Immature natural killer cell (primary cell): ENCODE measurements at regions not wholly inside any gene's neighbourhood (a gene's known extent, or its start where the extent isn't known, plus 50 kb on each side); places are given as distances from the start of the nearest gene placed in this dataset.
"Not testable (repeated sequence)": the region's sequence is repeated elsewhere in the genome, so short reads cannot be mapped to it uniquely, and the experiment has no call there.

Source experiments
- DNase-seq, 3 donors: peaks; one replicate each; pipeline ENCODE4 v3.0.0; 2022; ENCODE audit warnings: mixed read lengths in 1 of 3
- H3K27ac Mint-ChIP-seq, 6 donors: one replicate each; pipeline ENCODE4 v1.8.0; 2020; ENCODE audit warnings: mixed read lengths in 6 of 6, mild to moderate bottlenecking in 5 of 6, inconsistent platforms in 4 of 6, moderate library complexity in 3 of 6
- H3K27me3 Mint-ChIP-seq, 3 donors: one replicate each; pipeline ENCODE4 v1.8.0; 2020 to 2021; ENCODE audit warnings: low read depth in 3 of 3, mild to moderate bottlenecking in 3 of 3, mixed read lengths in 3 of 3, moderate library complexity in 3 of 3, inconsistent platforms in 1 of 3
- H3K36me3 Mint-ChIP-seq, 3 donors: one replicate each; pipeline ENCODE4 v1.8.0; 2020; ENCODE audit warnings: mixed read lengths in 3 of 3, inconsistent platforms in 2 of 3, mild to moderate bottlenecking in 2 of 3
- H3K4me1 Mint-ChIP-seq, 2 donors: one replicate each; pipeline ENCODE4 v1.8.0; 2020; ENCODE audit warnings: inconsistent platforms in 2 of 2, mild to moderate bottlenecking in 2 of 2, mixed read lengths in 2 of 2, moderate library complexity in 1 of 2
- H3K4me3 Mint-ChIP-seq, 5 donors: one replicate each; pipeline ENCODE4 v1.8.0; 2020; ENCODE audit warnings: mild to moderate bottlenecking in 5 of 5, mixed read lengths in 5 of 5, inconsistent platforms in 3 of 5, moderate library complexity in 3 of 5
- H3K9me3 Mint-ChIP-seq, 6 donors: one replicate each; pipeline ENCODE4 v1.8.0; 2020; ENCODE audit warnings: mild to moderate bottlenecking in 6 of 6, mixed read lengths in 6 of 6, inconsistent platforms in 4 of 6, moderate library complexity in 3 of 6

DNA sequence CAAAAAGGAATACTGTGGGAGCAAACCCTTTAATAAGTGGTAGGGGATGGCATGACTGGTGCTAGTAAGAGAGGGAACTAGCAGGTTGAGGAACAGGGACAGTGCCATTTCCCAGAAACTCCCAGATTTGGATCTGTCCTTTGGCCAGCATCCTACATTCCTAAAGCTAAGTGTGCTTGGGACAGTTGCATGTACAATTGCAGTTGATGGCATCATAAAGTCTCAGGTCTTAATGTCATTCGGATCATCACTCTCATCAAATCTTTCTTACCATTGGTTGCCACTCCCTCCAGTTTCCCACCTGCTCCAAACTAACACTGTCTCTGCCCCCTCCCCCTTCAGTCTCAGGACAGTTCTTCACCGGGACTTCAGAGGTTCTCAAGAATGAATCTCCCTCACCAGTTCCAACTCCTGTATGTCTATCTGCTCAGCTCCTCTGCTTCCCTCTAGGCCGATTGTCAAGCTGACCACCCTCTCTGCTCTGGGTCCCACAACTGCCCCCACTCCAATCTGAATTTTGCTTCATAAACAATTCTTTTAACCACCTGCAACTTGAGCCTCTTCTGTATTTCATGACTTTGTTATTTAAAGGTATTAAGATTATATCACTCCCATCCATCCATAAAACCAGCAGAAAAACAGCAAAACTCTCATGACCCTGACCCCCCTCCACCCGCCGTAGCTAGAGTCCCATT, 260.8 kb downstream of the CGGBP1 start:
- Mint-ChIP-seq H3K4me3 (no peak overlapping the region), H3K27ac (no peak overlapping the region), H3K4me1 (peaks cover 13 to 38% of the 10 kb centered on the region in 2 donors), H3K27me3 (peaks cover 2 to 21% (median 14%) of the 10 kb centered on the region in 3 donors), H3K36me3 (no peaks in the 10 kb centered on the region), H3K9me3 (peaks cover 0 to 9% (median 0%) of the 10 kb centered on the region in 6 donors)
- no peak for DNase-seq

GRCh38 chr3:87796843-87797185, 262.0 kb downstream of the CGGBP1 start:
- Mint-ChIP-seq H3K4me3 (peak overlapping the region in 3 of 5 donors; percentile 7 to 44 (median 21)), H3K27me3 (peaks cover 7 to 24% (median 21%) of the 10 kb centered on the region in 3 donors)

DNA sequence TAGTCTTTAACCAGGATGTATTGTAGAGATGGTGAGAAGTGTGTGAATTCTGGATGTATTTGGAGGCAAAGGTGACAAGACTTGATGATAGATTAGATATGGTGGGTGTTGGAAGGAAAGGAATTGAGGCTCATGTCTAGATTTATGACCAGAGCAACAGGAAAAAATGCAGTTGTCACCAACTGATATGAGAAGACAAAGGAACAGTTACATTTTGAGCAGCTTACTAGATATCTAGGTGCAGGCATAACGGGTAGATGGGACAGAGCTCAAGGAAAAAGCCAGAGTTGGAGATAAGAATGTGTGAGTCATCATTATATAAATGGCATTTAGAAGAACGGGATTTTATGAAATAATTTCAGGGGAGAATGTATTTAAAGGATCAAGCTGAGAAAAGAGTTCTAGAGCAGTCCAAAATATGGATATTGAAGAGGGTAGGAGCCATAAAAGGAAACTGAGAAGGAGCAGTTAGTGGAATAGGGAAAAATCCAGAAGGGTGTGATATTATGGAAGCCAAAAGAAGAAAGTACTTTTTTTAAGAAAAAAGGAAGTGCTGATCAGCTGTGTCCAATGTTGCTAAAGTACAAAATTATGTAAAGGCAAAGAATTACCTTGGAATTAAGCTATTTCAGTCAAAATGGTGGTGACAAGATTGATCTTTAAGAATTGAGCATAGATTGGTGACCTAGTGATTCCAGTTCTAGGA, 262.5 kb downstream of the CGGBP1 start:
- H3K4me1 Mint-ChIP-seq = peaks cover 17 to 51% of the 10 kb centered on the region in 2 donors
- H3K36me3 Mint-ChIP-seq = no peaks in the 10 kb centered on the region
- DNase-seq = no peak
- no peak overlapping the region for H3K27ac Mint-ChIP-seq
- H3K9me3 Mint-ChIP-seq = peaks cover 0 to 7% (median 0%) of the 10 kb centered on the region in 6 donors
- peak overlapping the region in 3 of 5 donors; percentile 0 to 52 (median 11) for H3K4me3 Mint-ChIP-seq
- H3K27me3 Mint-ChIP-seq = peaks cover 7 to 27% (median 21%) of the 10 kb centered on the region in 3 donors

More at GRCh38 chr3:87796843-87797185, 262.0 kb downstream of the CGGBP1 start:
- Mint-ChIP-seq H3K9me3 (peaks cover 0 to 9% (median 0%) of the 10 kb centered on the region in 6 donors), H3K36me3 (no peaks in the 10 kb centered on the region), H3K27ac (no peak overlapping the region), H3K4me1 (peaks cover 17 to 45% of the 10 kb centered on the region in 2 donors)
- no peak for DNase-seq

- Mint-ChIP-seq H3K4me3 (peak overlapping the region in 2 of 5 donors; percentile 11 to 52), H3K27me3 (peaks cover 10 to 30% (median 21%) of the 10 kb centered on the region in 3 donors), H3K36me3 (no peaks in the 10 kb centered on the region), H3K4me1 (peaks cover 17 to 51% of the 10 kb centered on the region in 2 donors), H3K27ac (no peak overlapping the region), H3K9me3 (peaks cover 0 to 7% (median 0%) of the 10 kb centered on the region in 6 donors)
- no peak for DNase-seq
Measured at GRCh38 chr3:87795701-87796100, 263.1 kb downstream of the CGGBP1 start.

GRCh38 chr3:87793337-87793877, 265.4 kb downstream of the CGGBP1 start:
- peak overlapping the region; percentile 56 to 77 (median 70) for H3K4me3 Mint-ChIP-seq
- peaks cover 12 to 29% (median 19%) of the 10 kb centered on the region in 3 donors for H3K27me3 Mint-ChIP-seq
- H3K9me3 Mint-ChIP-seq = peaks cover 0 to 6% (median 2%) of the 10 kb centered on the region in 6 donors
- DNase-seq = no peak
- H3K4me1 Mint-ChIP-seq = peaks cover 16 to 50% of the 10 kb centered on the region in 2 donors
- H3K36me3 Mint-ChIP-seq = no peaks in the 10 kb centered on the region
- no peak overlapping the region for H3K27ac Mint-ChIP-seq

- Mint-ChIP-seq H3K27me3 (peaks cover 15 to 29% (median 15%) of the 10 kb centered on the region in 3 donors), H3K27ac (no peak within 1 kb of the TSS), H3K4me1 (peaks cover 16 to 45% of the 10 kb centered on the region in 2 donors), H3K4me3 (peak within 1 kb of the TSS; percentile 67 to 84 (median 77)), H3K9me3 (peaks cover 0 to 5% (median 2%) of the 10 kb centered on the region in 6 donors), H3K36me3 (no peaks in the 10 kb centered on the region)
- peak in 1 of 3 donors; percentile 6 for DNase-seq
Measured at GRCh38 chr3:87792534-87793336, 266.1 kb downstream of the CGGBP1 start, which contains the start of gene HTR1F. TSS of gene HTR1F (plus strand) at chr3:87792706.

DNA sequence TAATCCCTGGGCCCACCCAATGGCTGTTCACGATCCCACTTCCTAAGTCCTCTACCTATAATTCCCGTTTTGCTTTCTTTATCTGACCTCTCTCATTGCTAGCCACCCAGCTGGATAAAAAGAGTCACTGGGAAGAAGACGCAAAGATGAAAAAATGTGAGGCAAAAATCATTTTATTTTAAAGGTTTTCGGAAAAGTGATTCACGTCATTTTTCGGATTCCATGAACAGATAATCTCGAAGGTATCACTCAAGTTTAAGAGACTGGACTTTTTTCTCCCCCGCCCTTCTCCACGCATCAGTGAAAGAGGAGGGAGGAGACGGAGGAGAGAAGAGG, 266.6 kb downstream of the CGGBP1 start:
- DNase-seq = no peak
- Mint-ChIP-seq H3K27me3 (peaks cover 15 to 29% (median 15%) of the 10 kb centered on the region in 3 donors), H3K36me3 (no peaks in the 10 kb centered on the region), H3K27ac (no peak overlapping the region), H3K9me3 (peaks cover 0 to 5% (median 2%) of the 10 kb centered on the region in 6 donors), H3K4me3 (peak overlapping the region; percentile 67 to 84 (median 77)), H3K4me1 (peaks cover 16 to 43% of the 10 kb centered on the region in 2 donors)

- H3K27ac Mint-ChIP-seq = no peak overlapping the region
- H3K4me1 Mint-ChIP-seq = peaks cover 16 to 36% of the 10 kb centered on the region in 2 donors
- peaks cover 0 to 5% (median 2%) of the 10 kb centered on the region in 6 donors for H3K9me3 Mint-ChIP-seq
- H3K36me3 Mint-ChIP-seq = no peaks in the 10 kb centered on the region
- DNase-seq = no peak
- peaks cover 15 to 29% (median 15%) of the 10 kb centered on the region in 3 donors for H3K27me3 Mint-ChIP-seq
- H3K4me3 Mint-ChIP-seq = peak overlapping the region in 1 of 5 donors; percentile 70
Measured at GRCh38 chr3:87791248-87792027, 267.4 kb downstream of the CGGBP1 start.

GRCh38 chr3:87789049-87789448, 269.8 kb downstream of the CGGBP1 start:
- DNase-seq, H3K36me3 Mint-ChIP-seq, H3K27ac Mint-ChIP-seq, H3K4me3 Mint-ChIP-seq, H3K9me3 Mint-ChIP-seq: not testable (repeated sequence)
- Mint-ChIP-seq H3K27me3 (peaks cover 13 to 15% (median 15%) of the 10 kb centered on the region in 3 donors), H3K4me1 (peaks cover 9 to 21% of the 10 kb centered on the region in 2 donors)

DNA sequence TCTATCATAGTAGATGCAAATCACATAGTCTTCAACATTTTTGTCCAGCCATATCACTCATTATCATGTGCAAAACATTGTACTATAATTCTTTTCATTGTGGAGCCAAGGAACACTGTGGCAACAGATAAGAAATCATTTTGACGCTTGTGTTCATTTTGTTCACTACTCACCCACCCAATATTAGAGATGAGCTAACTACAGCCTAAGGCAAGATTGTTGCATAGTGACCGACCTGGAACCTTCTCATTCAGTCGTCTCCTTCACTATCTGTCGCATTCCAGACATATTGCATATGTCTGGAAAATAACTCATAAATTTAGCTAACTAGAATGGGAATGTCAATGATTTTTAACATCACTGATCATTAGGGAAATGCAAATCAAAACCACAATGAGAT, 270.3 kb downstream of the CGGBP1 start:
- Mint-ChIP-seq H3K4me1 (peaks cover 8 to 18% of the 10 kb centered on the region in 2 donors), H3K4me3 (no peak overlapping the region), H3K27me3 (peaks cover 10 to 14% (median 12%) of the 10 kb centered on the region in 3 donors), H3K9me3 (peaks cover 0 to 5% (median 0%) of the 10 kb centered on the region in 6 donors), H3K36me3 (no peaks in the 10 kb centered on the region), H3K27ac (no peak overlapping the region)
- DNase-seq = no peak

- DNase-seq = no peak
- Mint-ChIP-seq H3K4me1 (no peaks in the 10 kb centered on the region), H3K4me3 (no peak overlapping the region), H3K9me3 (peaks cover 0 to 14% (median 5%) of the 10 kb centered on the region in 6 donors), H3K27ac (no peak overlapping the region), H3K27me3 (peaks cover 0 to 3% (median 1%) of the 10 kb centered on the region in 3 donors), H3K36me3 (no peaks in the 10 kb centered on the region)
Measured at GRCh38 chr3:87780811-87781210, 278.0 kb downstream of the CGGBP1 start.

- Mint-ChIP-seq H3K4me1 (no peaks in the 10 kb centered on the region), H3K27ac (no peak overlapping the region), H3K36me3 (no peaks in the 10 kb centered on the region), H3K9me3 (peaks cover 0 to 14% (median 6%) of the 10 kb centered on the region in 6 donors), H3K4me3 (no peak overlapping the region), H3K27me3 (peaks cover 0 to 4% (median 3%) of the 10 kb centered on the region in 3 donors)
- DNase-seq = no peak
Measured at GRCh38 chr3:87778876-87779275, 279.9 kb downstream of the CGGBP1 start.
